MM.1S (cell line): ENCODE measurements at regions not wholly inside any gene's neighbourhood (a gene's known extent, or its start where the extent isn't known, plus 50 kb on each side); places are given as distances from the start of the nearest gene placed in this dataset.

Experiments
- EZH2phosphoT487 ChIP-seq: fragments of 300-600 bp; sonication (generic); IDR thresholded peaks from 2 replicates; pipeline ENCODE4 v1.6.1; 2018; ENCODE audit warnings: antibody characterized with exemption, low read length
- TF ChIP-seq, protein P1 (sequence below): fragments of 300-600 bp; sonication (generic); IDR thresholded peaks from 2 replicates; pipeline ENCODE4 v1.5.1; 2016; ENCODE audit warnings: antibody characterized with exemption, low read length, mixed read lengths

- TF ChIP-seq, protein P1, sequence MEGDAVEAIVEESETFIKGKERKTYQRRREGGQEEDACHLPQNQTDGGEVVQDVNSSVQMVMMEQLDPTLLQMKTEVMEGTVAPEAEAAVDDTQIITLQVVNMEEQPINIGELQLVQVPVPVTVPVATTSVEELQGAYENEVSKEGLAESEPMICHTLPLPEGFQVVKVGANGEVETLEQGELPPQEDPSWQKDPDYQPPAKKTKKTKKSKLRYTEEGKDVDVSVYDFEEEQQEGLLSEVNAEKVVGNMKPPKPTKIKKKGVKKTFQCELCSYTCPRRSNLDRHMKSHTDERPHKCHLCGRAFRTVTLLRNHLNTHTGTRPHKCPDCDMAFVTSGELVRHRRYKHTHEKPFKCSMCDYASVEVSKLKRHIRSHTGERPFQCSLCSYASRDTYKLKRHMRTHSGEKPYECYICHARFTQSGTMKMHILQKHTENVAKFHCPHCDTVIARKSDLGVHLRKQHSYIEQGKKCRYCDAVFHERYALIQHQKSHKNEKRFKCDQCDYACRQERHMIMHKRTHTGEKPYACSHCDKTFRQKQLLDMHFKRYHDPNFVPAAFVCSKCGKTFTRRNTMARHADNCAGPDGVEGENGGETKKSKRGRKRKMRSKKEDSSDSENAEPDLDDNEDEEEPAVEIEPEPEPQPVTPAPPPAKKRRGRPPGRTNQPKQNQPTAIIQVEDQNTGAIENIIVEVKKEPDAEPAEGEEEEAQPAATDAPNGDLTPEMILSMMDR = no peak
- TF ChIP-seq EZH2phosphoT487 = no peak
Measured at GRCh38 chr2:147679955-147680531, 164.8 kb upstream of the ACVR2A start.
